MCF 10A (cell line): ENCODE measurements at regions not wholly inside any gene's neighbourhood (a gene's known extent, or its start where the extent isn't known, plus 50 kb on each side); places are given as distances from the start of the nearest gene placed in this dataset.

Source experiments
- BruUV-seq: library from RNA; stranded (reverse); fragments of 400-500 nt; replicated peaks from 2 replicates; lab custom pipeline; 2021; lab: Mats Ljungman, UMichigan
- CTCF ChIA-PET: fragments of 300-600 bp; sonication (Branson Sonifier 250); formaldehyde crosslinking; extraction: SDS; loops from one replicate; lab custom pipeline; 2021; ENCODE audit warnings: antibody characterized with exemption, inconsistent platforms; lab: Yijun Ruan, JAX
- POLR2A ChIA-PET: fragments of 300-600, 350-650 bp; sonication (Branson Sonifier 250); formaldehyde crosslinking; extraction: SDS; loops from one replicate; lab custom pipeline; 2020; ENCODE audit warnings: antibody characterized with exemption, inconsistent platforms; lab: Yijun Ruan, JAX
- DNase-seq: peaks from one replicate; pipeline ENCODE4 v3.0.0-alpha.2; 2018; ENCODE audit not compliant: unreplicated experiment
- H3K27ac Mint-ChIP-seq: one replicate; pipeline ENCODE4 v1.8.0; 2022; ENCODE audit warnings: mild to moderate bottlenecking, low read depth, mixed read lengths; ENCODE audit not compliant: unreplicated experiment
- H3K27me3 Mint-ChIP-seq: one replicate; pipeline ENCODE4 v1.8.0; 2022; ENCODE audit warnings: mixed read lengths; ENCODE audit not compliant: insufficient read depth, unreplicated experiment
- H3K36me3 Mint-ChIP-seq: one replicate; pipeline ENCODE4 v1.8.0; 2022; ENCODE audit warnings: mild to moderate bottlenecking, moderate library complexity, mixed read lengths; ENCODE audit not compliant: insufficient read depth, unreplicated experiment
- H3K4me1 Mint-ChIP-seq: one replicate; pipeline ENCODE4 v1.8.0; 2022; ENCODE audit warnings: mixed read lengths; ENCODE audit not compliant: insufficient read depth, unreplicated experiment
- H3K4me3 Mint-ChIP-seq: one replicate; pipeline ENCODE4 v1.8.0; 2022; ENCODE audit warnings: mild to moderate bottlenecking, moderate library complexity, mixed read lengths; ENCODE audit not compliant: unreplicated experiment
- H3K9me3 Mint-ChIP-seq: one replicate; pipeline ENCODE4 v1.8.0; 2022; ENCODE audit warnings: mixed read lengths; ENCODE audit not compliant: unreplicated experiment
- CTCF ChIP-seq: fragments of 200-600 bp; IDR thresholded peaks from one replicate; pipeline ENCODE4 v1.8.0; 2022; ENCODE audit warnings: antibody characterized with exemption, mild to moderate bottlenecking; ENCODE audit not compliant: unreplicated experiment
- intact Hi-C: fragments of 100-400 bp; cut with micrococcal nuclease; formaldehyde crosslinking; loops from 2 replicates; pipeline ENCODE4 v1.14.1; 2022

GRCh38 chr1:170306513-170306910, 160.8 kb downstream of the NTMT2 start:
- no peaks in the 10 kb centered on the region for H3K27me3 Mint-ChIP-seq
- no TSS peak for BruUV-seq
- no peaks in the 10 kb centered on the region for H3K4me1 Mint-ChIP-seq
- ChIA-PET POLR2A (no interaction called here), CTCF (no interaction called here)
- no peak overlapping the region for H3K27ac Mint-ChIP-seq
- no peak overlapping the region for H3K4me3 Mint-ChIP-seq
- no peak for DNase-seq
- intact Hi-C loops, result no loop called here
- H3K9me3 Mint-ChIP-seq, result no peaks in the 10 kb centered on the region
- H3K36me3 Mint-ChIP-seq, result no peaks in the 10 kb centered on the region
- no peak for TF ChIP-seq CTCF

- no peak overlapping the region for H3K4me3 Mint-ChIP-seq
- intact Hi-C loops, result no loop called here
- H3K9me3 Mint-ChIP-seq, result no peaks in the 10 kb centered on the region
- no peaks in the 10 kb centered on the region for H3K36me3 Mint-ChIP-seq
- H3K27ac Mint-ChIP-seq, result no peak overlapping the region
- POLR2A ChIA-PET, result interaction anchor here (0.7 kb wide), 1 partner anchor 57 kb away, joined by 3 read pairs; no protein-coding TSS in a partner anchor
- no peaks in the 10 kb centered on the region for H3K4me1 Mint-ChIP-seq
- DNase-seq, result no peak
- CTCF ChIA-PET, result no interaction called here
- BruUV-seq, result no TSS peak
- no peaks in the 10 kb centered on the region for H3K27me3 Mint-ChIP-seq
- TF ChIP-seq CTCF, result no peak
These were observed 161.2 kb downstream of the NTMT2 start for GRCh38 chr1:170306948-170307347.

- Mint-ChIP-seq H3K27ac (no peak overlapping the region), H3K27me3 (no peaks in the 10 kb centered on the region), H3K4me3 (no peak overlapping the region), H3K4me1 (no peaks in the 10 kb centered on the region), H3K9me3 (no peaks in the 10 kb centered on the region), H3K36me3 (no peaks in the 10 kb centered on the region)
- no peak for TF ChIP-seq CTCF
- no TSS peak for BruUV-seq
- intact Hi-C loops, result no loop called here
- ChIA-PET CTCF (no interaction called here), POLR2A (interaction anchor here (0.7 kb wide), 1 partner anchor 58 kb away, joined by 3 read pairs; no protein-coding TSS in a partner anchor)
- DNase-seq, result peak; percentile 42
These were observed 161.7 kb downstream of the NTMT2 start for GRCh38 chr1:170307426-170307825.

- POLR2A ChIA-PET, result no interaction called here
- CTCF ChIA-PET, result no interaction called here
- no peak for TF ChIP-seq CTCF
- Mint-ChIP-seq H3K36me3 (no peaks in the 10 kb centered on the region), H3K27ac (no peak overlapping the region), H3K27me3 (no peaks in the 10 kb centered on the region), H3K9me3 (no peaks in the 10 kb centered on the region), H3K4me1 (no peaks in the 10 kb centered on the region), H3K4me3 (no peak overlapping the region)
- no peak for DNase-seq
- intact Hi-C loops, result no loop called here
- no TSS peak for BruUV-seq
These were observed 163.7 kb downstream of the NTMT2 start for GRCh38 chr1:170309389-170310013.
